Endodermal cell (in vitro differentiated cells): ENCODE measurements at regions not wholly inside any gene's neighbourhood (a gene's known extent, or its start where the extent isn't known, plus 50 kb on each side); places are given as distances from the start of the nearest gene placed in this dataset.

Experiments
- DNase-seq: peaks from one replicate; pipeline ENCODE4 v3.0.0-alpha.2; 2017
- H3K27ac ChIP-seq: 2 replicates; pipeline ENCODE4 v1.5.1; 2013; ENCODE audit warnings: mild to moderate bottlenecking, low read depth, low read length, moderate library complexity
- H3K27me3 ChIP-seq: 2 replicates; pipeline ENCODE4 v1.6.1; 2013; ENCODE audit warnings: mild to moderate bottlenecking, low read length, moderate library complexity; ENCODE audit not compliant: insufficient read depth, control insufficient read depth, poor library complexity, severe bottlenecking
- H3K36me3 ChIP-seq: 2 replicates; pipeline ENCODE4 v1.7.0; 2013; ENCODE audit warnings: mild to moderate bottlenecking, low read length, moderate library complexity; ENCODE audit not compliant: control insufficient read depth, insufficient read depth
- H3K4me1 ChIP-seq: one replicate; pipeline ENCODE4 v1.7.0; 2013; ENCODE audit warnings: low read length; ENCODE audit not compliant: control insufficient read depth, insufficient read depth
- H3K4me3 ChIP-seq: 2 replicates; pipeline ENCODE4 v1.5.1; 2013; ENCODE audit warnings: mild to moderate bottlenecking, low read length, moderate library complexity
- H3K9ac ChIP-seq: 2 replicates; pipeline ENCODE4 v1.6.1; 2013; ENCODE audit warnings: mild to moderate bottlenecking, low read length, moderate library complexity; ENCODE audit not compliant: poor library complexity, severe bottlenecking; ENCODE audit errors: extremely low read depth
- H3K9me3 ChIP-seq: 2 replicates; pipeline ENCODE4 v1.6.1; 2013; ENCODE audit warnings: mild to moderate bottlenecking, low read length, moderate library complexity; ENCODE audit not compliant: control insufficient read depth
- H3K27ac Mint-ChIP-seq: 2 replicates; pipeline ENCODE4 v1.8.0; 2020; ENCODE audit warnings: mixed read lengths
- H3K27me3 Mint-ChIP-seq: 2 replicates; pipeline ENCODE4 v1.8.0; 2021; ENCODE audit warnings: mild to moderate bottlenecking, mixed read lengths; ENCODE audit not compliant: insufficient read depth
- H3K36me3 Mint-ChIP-seq: 2 replicates; pipeline ENCODE4 v1.8.0; 2020; ENCODE audit warnings: low read depth, mixed read lengths
- H3K4me1 Mint-ChIP-seq: 2 replicates; pipeline ENCODE4 v1.8.0; 2020; ENCODE audit warnings: mixed read lengths
- H3K4me3 Mint-ChIP-seq: 2 replicates; pipeline ENCODE4 v1.8.0; 2020; ENCODE audit warnings: mild to moderate bottlenecking, moderate library complexity, mixed read lengths
- H3K9me3 Mint-ChIP-seq: 2 replicates; pipeline ENCODE4 v1.8.0; 2020; ENCODE audit warnings: mild to moderate bottlenecking, mixed read lengths
- WGBS, 2 experiments: methylation state at CpG; one replicate each; pipeline versions ENCODE4 v1.1.5 to v1.1.7; 2013; ENCODE audit warnings: missing lambda C conversion rate in 2 of 2, mixed read lengths in 1 of 2; ENCODE audit not compliant: insufficient coverage in 1 of 2, insufficient read length in 1 of 2; 5-methylcytosine and 5-hydroxymethylcytosine counted together
- TF ChIP-seq, protein P1 (sequence below): fragments of 200-600 bp; sonication (generic); conservative IDR thresholded peaks from 2 replicates; pipeline ENCODE4 v1.5.0; 2021; ENCODE audit warnings: antibody characterized with exemption, mild to moderate bottlenecking

DNA sequence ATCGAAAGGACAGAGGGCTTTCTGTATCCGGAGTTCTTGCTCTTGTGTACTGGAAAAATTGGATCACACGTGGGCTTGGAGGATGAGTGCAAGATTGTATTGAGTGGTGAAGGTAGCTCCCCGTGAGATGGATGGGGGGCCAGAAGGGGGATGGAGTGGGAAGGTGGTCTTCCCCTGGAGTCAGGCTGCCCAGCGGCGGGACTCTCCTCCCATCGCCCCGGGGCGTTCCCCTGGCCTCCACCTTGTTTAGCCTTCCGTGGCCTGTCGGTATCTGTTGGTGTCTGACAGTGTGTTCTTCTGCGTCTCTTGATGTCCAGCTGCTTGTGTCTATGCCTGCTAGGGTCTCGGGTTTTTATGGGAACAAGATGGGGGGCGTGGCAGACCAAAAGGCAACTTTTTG is 54.6 kb upstream of the GABRA6 start:
- Histone ChIP-seq H3K27me3 (no peaks in the 10 kb centered on the region), H3K36me3 (no peaks in the 10 kb centered on the region), H3K9me3 (no peaks in the 10 kb centered on the region), H3K9ac (no peak overlapping the region), H3K4me3 (no peak overlapping the region), H3K4me1 (no peaks in the 10 kb centered on the region), H3K27ac (no peak overlapping the region)
- TF ChIP-seq, protein P1, sequence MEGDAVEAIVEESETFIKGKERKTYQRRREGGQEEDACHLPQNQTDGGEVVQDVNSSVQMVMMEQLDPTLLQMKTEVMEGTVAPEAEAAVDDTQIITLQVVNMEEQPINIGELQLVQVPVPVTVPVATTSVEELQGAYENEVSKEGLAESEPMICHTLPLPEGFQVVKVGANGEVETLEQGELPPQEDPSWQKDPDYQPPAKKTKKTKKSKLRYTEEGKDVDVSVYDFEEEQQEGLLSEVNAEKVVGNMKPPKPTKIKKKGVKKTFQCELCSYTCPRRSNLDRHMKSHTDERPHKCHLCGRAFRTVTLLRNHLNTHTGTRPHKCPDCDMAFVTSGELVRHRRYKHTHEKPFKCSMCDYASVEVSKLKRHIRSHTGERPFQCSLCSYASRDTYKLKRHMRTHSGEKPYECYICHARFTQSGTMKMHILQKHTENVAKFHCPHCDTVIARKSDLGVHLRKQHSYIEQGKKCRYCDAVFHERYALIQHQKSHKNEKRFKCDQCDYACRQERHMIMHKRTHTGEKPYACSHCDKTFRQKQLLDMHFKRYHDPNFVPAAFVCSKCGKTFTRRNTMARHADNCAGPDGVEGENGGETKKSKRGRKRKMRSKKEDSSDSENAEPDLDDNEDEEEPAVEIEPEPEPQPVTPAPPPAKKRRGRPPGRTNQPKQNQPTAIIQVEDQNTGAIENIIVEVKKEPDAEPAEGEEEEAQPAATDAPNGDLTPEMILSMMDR = no peak
- Mint-ChIP-seq H3K4me1 (no peaks in the 10 kb centered on the region), H3K4me3 (no peak overlapping the region), H3K9me3 (no peaks in the 10 kb centered on the region), H3K36me3 (no peaks in the 10 kb centered on the region), H3K27me3 (no peaks in the 10 kb centered on the region), H3K27ac (no peak overlapping the region)
- 93 to 95% methylated on average over 2 to 14 of the region's 14 CpGs for WGBS, 2 experiments
- DNase-seq = no peak

DNA sequence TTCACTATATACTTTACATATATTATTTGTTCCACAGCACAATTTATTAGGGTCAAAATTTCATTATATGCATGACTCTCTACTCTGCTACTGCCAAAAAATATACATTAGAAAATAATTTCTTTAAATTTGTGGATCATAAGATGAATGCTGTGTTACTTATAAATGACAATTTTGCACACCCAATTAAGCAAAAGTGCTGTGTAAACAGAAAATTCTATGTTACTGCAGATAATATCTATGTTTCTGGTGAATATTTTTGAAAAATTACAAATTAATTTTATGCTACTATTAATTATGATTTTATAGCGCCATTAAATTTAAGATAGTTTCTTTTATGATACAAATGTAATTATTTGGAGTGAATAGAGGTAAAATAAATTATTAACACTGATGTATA is 59.8 kb upstream of the GABRA6 start:
- no peak for DNase-seq
- Mint-ChIP-seq H3K4me1 (no peaks in the 10 kb centered on the region), H3K36me3 (no peaks in the 10 kb centered on the region), H3K27ac (no peak overlapping the region), H3K9me3 (no peaks in the 10 kb centered on the region), H3K4me3 (no peak overlapping the region), H3K27me3 (no peaks in the 10 kb centered on the region)
- H3K27ac ChIP-seq = no peak overlapping the region
- TF ChIP-seq, protein P1 = no peak
- H3K9me3 ChIP-seq = no peaks in the 10 kb centered on the region
- H3K4me1 ChIP-seq = no peaks in the 10 kb centered on the region
- no peaks in the 10 kb centered on the region for H3K27me3 ChIP-seq
- no peak overlapping the region for H3K9ac ChIP-seq
- no peak overlapping the region for H3K4me3 ChIP-seq
- no CpG with 5 or more reads among the region's 1 CpG for WGBS, 2 experiments
- no peaks in the 10 kb centered on the region for H3K36me3 ChIP-seq

DNA sequence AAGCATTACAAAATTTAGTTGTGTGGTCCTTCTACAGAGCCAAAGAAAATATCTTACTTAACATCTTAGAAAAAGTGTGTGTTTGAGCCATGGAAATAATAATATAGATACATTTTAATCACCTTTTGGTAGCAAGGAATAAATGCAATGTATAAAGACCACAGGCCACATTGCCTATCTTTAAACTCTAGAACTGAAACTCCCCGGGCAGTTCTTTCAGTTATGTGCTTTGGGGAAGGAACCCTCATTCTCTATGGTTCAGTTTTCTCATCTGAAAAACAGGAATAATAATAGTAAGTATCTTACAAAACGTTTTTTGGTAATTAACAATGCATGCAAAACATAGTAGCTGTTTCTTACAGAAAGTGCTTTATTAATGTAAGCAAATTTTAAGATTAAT is 67.8 kb upstream of the GABRB2 start:
- no peak overlapping the region for H3K27ac ChIP-seq
- no peaks in the 10 kb centered on the region for H3K36me3 ChIP-seq
- H3K9me3 ChIP-seq = no peaks in the 10 kb centered on the region
- TF ChIP-seq, protein P1 = no peak
- H3K9me3 Mint-ChIP-seq = peaks cover 7% of the 10 kb centered on the region
- H3K27me3 Mint-ChIP-seq = no peaks in the 10 kb centered on the region
- 79% methylated on average over 1 of the region's 2 CpGs; no CpG with 5 or more reads in 1 of the 2 experiments for WGBS, 2 experiments
- H3K4me1 ChIP-seq = no peaks in the 10 kb centered on the region
- no peaks in the 10 kb centered on the region for H3K4me1 Mint-ChIP-seq
- no peak overlapping the region for H3K27ac Mint-ChIP-seq
- H3K27me3 ChIP-seq = no peaks in the 10 kb centered on the region
- H3K9ac ChIP-seq = no peak overlapping the region
- H3K4me3 Mint-ChIP-seq = no peak overlapping the region
- H3K4me3 ChIP-seq = no peak overlapping the region
- no peaks in the 10 kb centered on the region for H3K36me3 Mint-ChIP-seq
- no peak for DNase-seq
